Islet of Langerhans (tissue), 1 donor: ENCODE measurements at regions not wholly inside any gene's neighbourhood (a gene's known extent, or its start where the extent isn't known, plus 50 kb on each side); places are given as distances from the start of the nearest gene placed in this dataset.
"Not testable (repeated sequence)": the region's sequence is repeated elsewhere in the genome, so short reads cannot be mapped to it uniquely, and the experiment has no call there.

Source experiments
- FAIRE-seq: peaks from one replicate; lab custom pipeline; 2011; peaks lifted over from hg19 to GRCh38; lab: Jason Lieb, UNC

- no peak for FAIRE-seq
These were observed 170.7 kb upstream of the ZNF618 start for GRCh38 chr9:113705306-113705927.

- FAIRE-seq = no peak
These were observed 170.1 kb upstream of the ZNF618 start for GRCh38 chr9:113705928-113706519.

GRCh38 chr9:113707953-113708695, 168.0 kb upstream of the ZNF618 start:
- no peak for FAIRE-seq

GRCh38 chr9:113708821-113709713, 167.0 kb upstream of the ZNF618 start:
- FAIRE-seq = no peak

GRCh38 chr9:113709721-113710120, 166.4 kb upstream of the ZNF618 start:
- FAIRE-seq = no peak

GRCh38 chr9:113711251-113711650, 164.9 kb upstream of the ZNF618 start:
- no peak for FAIRE-seq

GRCh38 chr9:113712053-113712452, 164.1 kb upstream of the ZNF618 start:
- no peak for FAIRE-seq

- FAIRE-seq = no peak
These were observed 161.0 kb upstream of the ZNF618 start for GRCh38 chr9:113715086-113715485.

GRCh38 chr9:113719919-113720318, 156.2 kb upstream of the ZNF618 start:
- no peak for FAIRE-seq

- FAIRE-seq = no peak
These were observed 155.6 kb upstream of the ZNF618 start for GRCh38 chr9:113720495-113720894.

- FAIRE-seq = no peak
These were observed 154.3 kb upstream of the ZNF618 start for GRCh38 chr9:113721856-113722255.

GRCh38 chr9:113724202-113724601, 151.9 kb upstream of the ZNF618 start:
- FAIRE-seq = no peak

GRCh38 chr9:113728989-113729388, 147.1 kb upstream of the ZNF618 start:
- FAIRE-seq = no peak

GRCh38 chr9:113734826-113735225, 141.3 kb upstream of the ZNF618 start:
- no peak for FAIRE-seq

GRCh38 chr9:113737517-113738271, 138.4 kb upstream of the ZNF618 start:
- no peak for FAIRE-seq

GRCh38 chr9:113738496-113738892, 137.6 kb upstream of the ZNF618 start:
- FAIRE-seq = no peak

- no peak for FAIRE-seq
These were observed 137.1 kb upstream of the ZNF618 start for GRCh38 chr9:113738893-113739604.

GRCh38 chr9:113739605-113740507, 136.3 kb upstream of the ZNF618 start:
- not testable (repeated sequence) for FAIRE-seq

- not testable (repeated sequence) for FAIRE-seq
These were observed 135.3 kb upstream of the ZNF618 start for GRCh38 chr9:113740508-113741500.
